Fibroblast of skin of left quadriceps (primary cell): ENCODE measurements at regions not wholly inside any gene's neighbourhood (a gene's known extent, or its start where the extent isn't known, plus 50 kb on each side); places are given as distances from the start of the nearest gene placed in this dataset.

ENCODE experiments used
- DNase-seq, 2 experiments: peaks; one replicate each; pipeline ENCODE4 v3.0.0-alpha.2; 2013; ENCODE audit warnings: low read depth in 2 of 2

- DNase-seq: no peak
Measured at GRCh38 chr17:15177343-15177742, 87.8 kb downstream of the PMP22 start.

DNA sequence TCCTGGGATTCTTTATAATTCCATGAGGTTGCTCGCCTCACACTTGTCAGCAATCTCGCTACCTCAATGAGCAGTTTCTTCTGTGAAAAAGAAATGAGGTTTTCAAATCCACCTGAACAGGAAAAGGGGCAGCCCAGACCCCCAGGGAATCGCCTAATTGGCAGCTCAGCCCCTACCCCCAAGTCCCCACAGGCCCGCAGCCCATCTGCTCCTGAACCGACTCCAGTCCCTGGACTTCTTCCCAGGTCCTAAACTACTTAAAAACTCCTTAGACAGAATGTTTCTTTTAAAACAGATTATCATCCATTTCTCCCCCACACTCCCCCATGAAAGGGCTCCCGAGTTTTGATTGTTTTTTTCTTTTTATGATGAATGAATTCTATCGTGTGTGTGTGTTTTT is 89.8 kb downstream of the PMP22 start:
- no peak for DNase-seq

DNA sequence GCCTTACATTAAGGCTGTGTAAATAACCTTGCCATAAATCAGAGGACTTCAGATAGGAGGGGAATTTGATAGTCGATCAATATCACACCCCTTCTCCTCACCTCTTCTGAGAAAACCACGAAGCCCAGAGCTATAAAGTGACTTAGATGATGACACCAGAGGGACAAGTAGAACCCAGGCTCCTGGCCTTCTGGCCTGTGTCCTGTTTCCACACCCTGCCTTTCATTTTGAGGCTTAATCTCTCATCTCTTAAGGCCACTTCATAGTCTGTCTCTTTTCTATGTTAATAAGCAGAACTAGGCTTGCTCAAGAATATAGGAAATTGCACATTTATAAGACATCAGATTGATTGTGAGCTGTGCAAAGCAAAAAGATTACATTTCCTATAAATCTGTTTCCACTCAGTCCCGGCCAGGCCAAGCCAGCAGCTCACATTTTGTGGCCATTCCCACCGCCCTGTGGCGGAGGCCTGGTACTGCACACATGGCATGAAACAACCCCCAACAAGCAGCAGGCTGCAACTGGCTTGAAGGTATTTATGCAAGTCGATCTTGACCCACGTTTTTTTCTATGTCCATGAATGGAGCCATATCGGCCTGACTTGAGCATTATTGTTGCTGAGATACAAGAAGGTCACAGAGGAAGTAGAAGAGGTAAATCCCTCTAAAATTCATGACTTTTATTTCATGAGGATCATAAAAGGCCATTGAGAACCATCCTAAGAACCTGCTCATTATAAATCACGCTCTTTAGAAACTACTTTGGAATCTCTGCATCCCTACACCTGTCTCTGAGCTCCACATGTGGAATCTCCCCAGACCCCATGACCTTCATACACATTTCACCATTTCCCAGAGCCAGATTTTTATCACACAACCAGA is 93.7 kb downstream of the PMP22 start:
- peak; percentile 68 to 74 for DNase-seq

- DNase-seq: peak; percentile 43 to 48
Measured at GRCh38 chr17:15169676-15170075, 95.5 kb downstream of the PMP22 start.

GRCh38 chr17:15168379-15168778 is 96.7 kb downstream of the PMP22 start:
- no peak for DNase-seq

DNA sequence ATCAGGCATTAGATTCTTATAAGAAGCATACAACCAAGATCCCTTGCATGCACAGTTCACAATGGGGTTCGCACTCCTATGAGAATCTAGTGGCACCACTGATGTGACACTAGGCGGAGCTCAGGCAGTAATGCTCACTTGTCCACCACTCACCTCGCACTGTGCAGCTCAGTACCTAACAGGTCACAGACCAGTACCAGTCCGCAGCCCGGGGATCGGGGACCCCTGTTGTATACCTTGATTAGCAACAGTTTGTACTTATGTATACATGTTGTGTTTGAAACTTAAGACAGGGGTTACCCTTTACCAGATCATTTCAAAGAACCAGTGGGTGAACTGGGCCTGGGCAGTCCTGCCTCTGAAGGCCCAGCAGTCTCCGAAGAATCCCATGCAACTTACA is 103.7 kb downstream of the PMP22 start:
- DNase-seq: no peak

DNA sequence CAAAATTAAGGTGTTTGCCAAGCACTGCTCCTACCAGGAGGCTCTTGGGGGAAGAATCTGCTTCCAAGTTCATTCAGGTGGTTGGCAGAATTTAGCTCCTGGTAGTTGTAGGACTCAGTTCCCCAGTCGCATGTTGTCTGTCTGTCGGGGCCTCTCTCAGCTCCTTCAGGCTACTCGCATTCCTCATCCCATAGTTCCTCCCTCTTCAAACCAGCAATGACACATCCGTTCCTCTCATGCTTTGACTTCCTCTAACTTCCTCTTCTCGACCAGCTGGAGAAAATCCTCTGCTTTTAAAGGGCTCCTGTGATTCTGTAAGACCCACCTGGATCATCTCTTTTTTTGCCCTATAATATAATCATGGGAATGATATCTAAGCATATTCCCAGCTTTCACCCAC is 108.1 kb downstream of the PMP22 start:
- DNase-seq: no peak

DNA sequence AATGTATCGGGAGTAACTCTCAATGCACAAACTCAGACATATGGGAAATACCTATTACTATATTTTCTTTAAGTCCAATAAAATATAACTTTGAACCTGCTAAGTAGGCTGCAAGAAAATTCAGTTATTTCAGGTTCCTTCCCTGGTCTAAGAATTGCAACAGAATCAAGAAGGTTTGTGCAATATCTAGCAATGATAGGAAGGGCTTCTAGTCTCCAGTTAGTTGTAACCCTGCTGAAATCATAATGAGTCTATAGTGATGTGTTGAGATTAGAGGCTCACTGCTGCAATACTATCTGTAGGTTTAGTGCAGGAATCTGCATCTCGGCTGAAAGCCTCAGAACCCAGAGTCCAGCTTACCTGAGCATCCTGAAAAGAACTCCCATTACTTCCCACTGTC is 110.5 kb downstream of the PMP22 start:
- no peak for DNase-seq

- no peak for DNase-seq
Measured at GRCh38 chr17:15145621-15146020, 119.5 kb downstream of the PMP22 start.

DNA sequence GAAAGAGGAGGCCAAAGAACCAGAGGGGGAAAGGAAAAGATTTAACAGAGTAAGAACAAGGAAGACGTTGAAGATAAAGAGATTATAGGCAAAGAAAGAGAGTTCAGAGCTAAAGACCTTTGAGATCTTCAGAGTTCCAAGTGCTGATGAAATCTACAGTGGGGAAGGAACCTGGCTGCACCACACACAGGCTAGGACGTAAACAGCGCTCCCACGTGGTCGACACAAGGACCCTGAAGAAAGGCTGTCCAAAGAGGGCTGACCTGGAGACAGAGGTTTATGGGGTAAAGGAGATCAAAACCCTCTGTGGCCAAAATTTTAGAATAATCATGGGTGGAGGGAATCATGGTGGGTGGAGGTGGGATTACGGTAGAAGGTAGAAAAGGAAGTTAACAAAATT is 121.6 kb downstream of the PMP22 start:
- no peak for DNase-seq

DNA sequence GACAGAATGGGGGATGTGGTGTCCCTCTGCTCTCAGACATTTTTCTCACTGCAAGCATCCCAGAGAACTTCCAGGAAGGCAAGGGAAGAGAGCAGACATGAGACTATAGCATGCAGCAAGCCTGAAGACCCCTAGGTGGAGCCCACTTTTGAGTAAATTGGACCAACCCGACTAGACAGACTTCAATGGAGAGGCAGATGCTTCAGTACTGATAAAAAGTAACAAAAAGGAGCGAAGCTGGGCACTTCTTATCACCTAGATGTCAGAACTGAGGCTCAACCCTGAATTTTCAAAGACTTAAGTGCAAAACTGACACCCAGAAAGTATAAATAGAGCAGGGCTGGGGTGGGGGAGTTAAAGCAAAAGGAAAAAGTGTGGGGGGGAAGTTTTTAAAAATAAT is 130.8 kb downstream of the PMP22 start:
- no peak for DNase-seq

- no peak for DNase-seq
Measured at GRCh38 chr17:15133826-15134225, 131.3 kb downstream of the PMP22 start.

- no peak for DNase-seq
Measured at GRCh38 chr17:15133143-15133542, 132.0 kb downstream of the PMP22 start.

- DNase-seq: no peak
Measured at GRCh38 chr17:15130426-15130825, 134.7 kb downstream of the PMP22 start.

DNA sequence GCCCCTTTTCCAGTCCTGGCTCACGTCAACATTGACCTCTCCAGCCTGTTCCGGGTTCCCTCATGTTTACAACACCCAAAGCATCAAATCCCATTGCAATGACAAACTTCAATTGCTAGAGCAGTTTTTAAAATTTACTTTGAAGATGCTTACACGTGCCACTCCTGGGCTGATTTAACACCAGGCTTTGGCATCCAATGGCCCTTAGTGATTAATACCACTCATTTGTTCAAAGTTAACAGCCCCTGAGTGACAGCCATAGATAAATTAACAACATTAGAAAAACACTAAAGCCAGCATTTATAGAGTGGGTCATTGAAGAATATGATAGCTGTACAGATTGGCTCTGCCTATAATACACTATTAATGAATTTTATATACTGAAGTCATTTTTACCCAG is 135.1 kb downstream of the PMP22 start:
- no peak for DNase-seq

- peak in 1 of 2 experiments; percentile 32 for DNase-seq
Measured at GRCh38 chr17:15124746-15125145, 140.4 kb downstream of the PMP22 start.

DNA sequence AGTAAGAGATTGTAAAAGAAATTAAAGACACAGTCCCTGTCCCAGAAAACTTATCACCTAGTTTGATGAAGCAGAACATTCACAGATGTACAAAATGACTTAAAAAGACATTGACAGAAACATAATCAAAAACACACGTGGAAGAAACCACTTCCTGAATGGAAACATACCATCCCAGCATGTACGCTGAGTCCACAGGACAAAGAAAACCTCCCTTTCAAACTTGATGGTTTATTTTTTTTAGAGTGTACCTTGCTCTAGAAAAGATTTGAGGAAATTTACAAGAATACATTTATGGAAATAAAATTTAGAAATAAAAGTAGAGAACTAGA is 140.9 kb downstream of the PMP22 start:
- DNase-seq: peak; percentile 59 to 63

GRCh38 chr17:15123593-15124263 is 141.4 kb downstream of the PMP22 start:
- DNase-seq: peak; percentile 80 to 81

DNA sequence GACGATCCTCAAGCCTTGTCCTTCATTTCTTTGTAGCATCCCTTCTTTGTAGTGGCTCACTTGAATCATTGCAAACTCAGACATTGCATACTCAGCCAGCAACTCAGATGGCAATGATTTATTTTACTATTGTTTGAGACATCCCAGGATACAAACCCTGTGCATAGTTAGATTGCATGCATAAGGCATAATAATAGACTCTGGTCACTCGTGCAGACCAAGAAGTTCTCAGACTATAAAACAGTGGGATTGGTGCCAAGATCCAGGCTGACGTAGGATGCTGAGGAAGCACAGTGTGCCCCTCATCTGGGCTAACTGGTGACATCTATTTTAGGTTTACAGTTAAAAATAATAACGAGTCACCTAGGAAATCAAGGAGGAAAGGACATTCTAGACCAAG is 142.3 kb downstream of the PMP22 start:
- DNase-seq: no peak

DNA sequence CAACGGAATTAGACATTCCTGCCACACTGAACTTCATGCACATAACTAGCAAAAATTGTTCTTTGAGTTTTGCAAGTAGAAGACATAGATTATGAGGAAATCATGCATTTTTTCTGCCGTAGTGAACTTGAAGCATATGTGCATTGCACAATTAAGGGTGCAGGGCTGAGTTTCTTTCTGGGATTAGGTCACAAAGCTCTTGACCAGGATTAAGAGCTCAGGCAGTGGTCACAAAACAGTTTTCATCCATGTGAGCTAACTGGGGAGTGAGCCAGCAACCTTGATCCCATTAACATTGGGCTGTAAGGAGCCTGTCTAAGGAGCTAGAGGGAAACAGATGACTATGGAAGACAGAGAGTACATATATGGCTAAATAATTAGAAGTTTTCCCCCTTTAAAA is 143.7 kb downstream of the PMP22 start:
- DNase-seq: peak; percentile 58 to 62

- DNase-seq: peak; percentile 82 to 83
Measured at GRCh38 chr17:15119968-15120367, 145.2 kb downstream of the PMP22 start.

DNA sequence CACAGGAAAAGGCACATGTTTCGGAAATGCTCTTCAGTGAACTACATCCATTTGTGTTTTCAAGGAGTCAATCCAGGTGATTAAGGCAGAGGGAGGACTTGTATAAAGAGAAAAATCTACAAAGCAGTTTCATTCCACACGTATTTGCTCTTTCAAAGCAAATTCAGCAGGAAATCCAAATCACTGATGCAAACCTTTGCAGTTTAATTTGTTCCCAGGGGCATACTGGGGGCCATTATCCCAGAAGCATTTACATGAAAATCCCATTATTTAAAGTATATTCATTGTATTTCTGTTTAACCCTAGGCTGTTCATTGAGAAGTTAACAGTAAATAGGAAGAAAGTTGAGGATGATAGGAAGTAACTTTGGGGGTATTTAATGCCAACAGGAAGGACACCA is 147.9 kb downstream of the PMP22 start:
- DNase-seq: no peak

- DNase-seq: no peak
Measured at GRCh38 chr17:15112846-15113617, 152.1 kb downstream of the PMP22 start.
